H7 (cell line): ENCODE measurements at regions not wholly inside any gene's neighbourhood (a gene's known extent, or its start where the extent isn't known, plus 50 kb on each side); places are given as distances from the start of the nearest gene placed in this dataset.

ENCODE experiments used
- DNase-seq: peaks from one replicate; pipeline ENCODE4 v3.0.0; 2012
- H3K27me3 ChIP-seq: 2 replicates; pipeline ENCODE4 v1.6.0; 2011; ENCODE audit warnings: mild to moderate bottlenecking, low read length; ENCODE audit not compliant: control insufficient read depth, insufficient read depth
- H3K36me3 ChIP-seq: replicated peaks from 2 replicates; pipeline ENCODE4 v1.5.1; 2011; ENCODE audit warnings: low read length; ENCODE audit not compliant: control insufficient read depth, insufficient read depth
- H3K4me3 ChIP-seq: 2 replicates; pipeline ENCODE4 v1.5.1; 2011; ENCODE audit warnings: low read depth, mild to moderate bottlenecking, control low read depth, low read length, moderate library complexity; ENCODE audit not compliant: insufficient read depth

DNA sequence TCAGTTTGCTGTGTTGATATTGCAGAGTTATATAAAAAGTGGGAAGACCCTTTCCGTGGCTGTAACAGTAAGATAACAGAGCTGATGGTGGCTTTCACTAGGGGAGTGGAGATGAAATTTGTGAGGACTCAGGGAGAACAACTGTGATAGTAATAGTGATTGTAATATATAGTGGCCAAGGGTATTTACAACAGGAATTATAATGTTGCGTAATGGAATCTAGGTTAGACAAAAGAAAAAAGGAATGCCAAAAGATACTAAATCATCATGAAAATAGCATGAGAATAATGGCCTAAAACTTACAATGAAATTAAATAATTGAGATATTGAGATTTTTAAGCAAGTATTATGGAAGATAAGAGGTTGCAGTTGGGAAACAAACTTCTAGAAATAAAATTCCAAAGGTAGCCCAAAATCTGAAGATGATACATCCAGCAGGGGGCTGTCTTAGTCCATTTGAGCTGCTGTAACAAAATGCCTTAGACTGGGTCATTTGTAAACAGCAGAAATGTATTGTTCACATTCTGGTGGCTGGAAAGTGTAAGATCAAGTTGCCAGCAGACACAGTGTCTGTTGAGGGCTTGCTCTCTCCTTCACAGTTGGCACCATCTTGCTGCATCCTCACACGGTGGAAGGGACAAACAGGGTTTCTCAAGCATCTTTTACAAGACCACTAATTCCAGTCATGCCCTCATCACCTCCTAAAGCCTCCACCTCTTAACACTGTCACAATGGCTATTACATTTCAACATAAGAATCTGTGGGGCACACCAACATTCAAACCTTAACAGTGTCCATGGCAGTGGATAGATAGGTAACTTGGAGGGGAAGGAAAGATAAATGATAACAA is 711.2 kb downstream of the MRPL39 start:
- no peak for DNase-seq
- no peak overlapping the region for H3K4me3 ChIP-seq
- H3K36me3 ChIP-seq, result no peaks in the 10 kb centered on the region
- no peaks in the 10 kb centered on the region for H3K27me3 ChIP-seq

- H3K4me3 ChIP-seq, result no peak overlapping the region
- H3K27me3 ChIP-seq, result no peaks in the 10 kb centered on the region
- no peaks in the 10 kb centered on the region for H3K36me3 ChIP-seq
- no peak for DNase-seq
These were observed 713.0 kb downstream of the MRPL39 start for GRCh38 chr21:24894324-24894723.

- no peak for DNase-seq
- H3K36me3 ChIP-seq, result no peaks in the 10 kb centered on the region
- H3K4me3 ChIP-seq, result no peak overlapping the region
- H3K27me3 ChIP-seq, result no peaks in the 10 kb centered on the region
These were observed 717.3 kb downstream of the MRPL39 start for GRCh38 chr21:24890021-24890420.

- Histone ChIP-seq H3K27me3 (no peaks in the 10 kb centered on the region), H3K36me3 (no peaks in the 10 kb centered on the region), H3K4me3 (no peak overlapping the region)
- no peak for DNase-seq
These were observed 725.8 kb downstream of the MRPL39 start for GRCh38 chr21:24881506-24881905.

- no peaks in the 10 kb centered on the region for H3K27me3 ChIP-seq
- no peaks in the 10 kb centered on the region for H3K36me3 ChIP-seq
- H3K4me3 ChIP-seq, result no peak overlapping the region
- no peak for DNase-seq
These were observed 736.6 kb downstream of the MRPL39 start for GRCh38 chr21:24870633-24871032.

GRCh38 chr21:24869862-24870261 is 737.4 kb downstream of the MRPL39 start:
- H3K27me3 ChIP-seq, result no peaks in the 10 kb centered on the region
- no peaks in the 10 kb centered on the region for H3K36me3 ChIP-seq
- no peak for DNase-seq
- H3K4me3 ChIP-seq, result no peak overlapping the region

- DNase-seq, result no peak
- Histone ChIP-seq H3K4me3 (no peak overlapping the region), H3K36me3 (no peaks in the 10 kb centered on the region), H3K27me3 (no peaks in the 10 kb centered on the region)
These were observed 739.2 kb downstream of the MRPL39 start for GRCh38 chr21:24868117-24868516.

DNA sequence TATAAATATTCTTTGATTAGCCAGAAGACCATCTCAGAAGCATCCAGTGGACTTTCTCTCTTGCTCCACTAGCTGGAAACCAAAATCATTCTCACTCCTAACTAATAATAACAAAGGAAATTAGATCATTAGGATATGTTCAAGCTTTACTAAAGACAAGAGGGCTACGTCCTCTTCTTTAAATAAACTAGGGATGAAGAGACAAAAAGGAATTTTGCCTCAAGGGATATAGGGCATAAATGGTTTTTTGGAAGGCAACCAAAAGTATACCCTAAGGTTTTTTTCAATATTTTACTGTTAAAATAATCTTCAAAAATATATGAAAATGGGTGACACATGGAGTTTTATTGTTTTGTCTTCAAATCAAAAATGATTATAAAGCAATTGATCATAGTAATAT is 745.8 kb downstream of the MRPL39 start:
- Histone ChIP-seq H3K4me3 (no peak overlapping the region), H3K27me3 (no peaks in the 10 kb centered on the region), H3K36me3 (no peaks in the 10 kb centered on the region)
- no peak for DNase-seq

DNA sequence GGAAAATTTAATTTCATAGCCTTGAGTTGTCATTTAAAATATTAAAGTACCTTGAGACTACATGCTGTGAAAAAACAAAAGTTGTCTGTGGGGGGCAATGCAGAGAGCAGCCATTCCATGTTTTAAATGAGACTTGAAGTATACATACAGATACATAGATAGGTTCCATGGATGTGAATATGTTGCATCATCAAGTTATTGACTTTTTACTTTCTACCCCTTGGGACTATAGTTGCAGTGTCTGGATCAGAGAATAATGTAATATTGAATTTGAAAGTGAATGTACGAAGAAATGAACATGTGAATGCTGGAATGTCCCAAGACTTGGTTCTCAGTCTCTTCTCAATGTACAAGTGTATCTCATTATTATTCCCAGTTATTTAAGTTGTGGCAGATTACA is 751.0 kb downstream of the MRPL39 start:
- H3K27me3 ChIP-seq, result no peaks in the 10 kb centered on the region
- DNase-seq, result no peak
- H3K4me3 ChIP-seq, result no peak overlapping the region
- H3K36me3 ChIP-seq, result no peaks in the 10 kb centered on the region

DNA sequence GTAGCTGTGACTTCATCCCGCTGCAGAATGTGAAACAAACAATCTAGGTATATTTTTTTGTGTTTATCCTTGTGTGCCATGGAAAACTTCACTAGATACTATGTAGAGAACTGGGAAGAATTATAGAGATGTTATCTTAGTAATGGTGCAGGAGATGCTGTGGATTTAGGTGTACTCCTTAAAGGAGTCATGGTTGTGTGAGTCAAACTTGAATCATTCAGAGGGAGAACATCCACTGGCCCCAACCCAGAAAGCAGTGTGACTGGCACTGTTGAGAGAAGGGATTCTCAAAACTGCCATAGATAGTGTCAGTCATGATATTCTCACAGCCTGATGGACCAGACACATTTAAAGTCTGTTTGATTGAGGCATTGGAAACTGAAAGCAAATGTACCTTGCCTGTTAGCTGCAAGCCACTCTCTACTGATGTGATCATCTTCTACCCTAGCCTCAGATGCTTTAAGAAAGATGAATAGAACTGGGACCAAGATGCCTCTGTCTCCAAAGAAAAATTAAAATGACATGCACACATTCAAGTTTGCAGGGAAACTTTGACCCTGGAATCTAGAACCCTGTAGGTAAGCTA is 754.6 kb downstream of the MRPL39 start:
- Histone ChIP-seq H3K27me3 (no peaks in the 10 kb centered on the region), H3K4me3 (no peak overlapping the region), H3K36me3 (no peaks in the 10 kb centered on the region)
- no peak for DNase-seq

GRCh38 chr21:24850121-24850520 is 757.2 kb downstream of the MRPL39 start:
- Histone ChIP-seq H3K36me3 (no peaks in the 10 kb centered on the region), H3K4me3 (no peak overlapping the region), H3K27me3 (no peaks in the 10 kb centered on the region)
- DNase-seq, result no peak

DNA sequence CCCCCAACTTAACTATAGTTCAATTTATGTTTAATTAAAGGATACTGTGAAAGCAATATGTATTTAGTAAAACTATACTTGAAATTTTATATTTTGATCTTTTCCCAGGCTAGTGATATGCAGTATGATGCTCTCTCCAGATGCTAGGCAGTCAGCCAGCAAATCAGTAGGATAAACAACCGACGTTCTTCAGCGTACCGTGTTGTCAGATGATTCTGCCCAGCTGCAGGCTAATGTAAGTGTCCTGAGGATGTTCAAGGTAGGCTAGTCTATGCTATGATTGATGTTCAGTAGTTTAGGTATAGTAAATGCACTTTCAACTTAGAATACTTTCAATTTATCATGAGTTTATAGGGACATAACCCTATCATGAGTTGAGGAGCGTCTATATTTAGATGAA is 762.6 kb downstream of the MRPL39 start:
- Histone ChIP-seq H3K36me3 (no peaks in the 10 kb centered on the region), H3K4me3 (no peak overlapping the region), H3K27me3 (no peaks in the 10 kb centered on the region)
- DNase-seq, result no peak

- Histone ChIP-seq H3K4me3 (no peak overlapping the region), H3K27me3 (no peaks in the 10 kb centered on the region), H3K36me3 (no peaks in the 10 kb centered on the region)
- DNase-seq, result peak; percentile 18
These were observed 767.0 kb downstream of the MRPL39 start for GRCh38 chr21:24840287-24840686.

DNA sequence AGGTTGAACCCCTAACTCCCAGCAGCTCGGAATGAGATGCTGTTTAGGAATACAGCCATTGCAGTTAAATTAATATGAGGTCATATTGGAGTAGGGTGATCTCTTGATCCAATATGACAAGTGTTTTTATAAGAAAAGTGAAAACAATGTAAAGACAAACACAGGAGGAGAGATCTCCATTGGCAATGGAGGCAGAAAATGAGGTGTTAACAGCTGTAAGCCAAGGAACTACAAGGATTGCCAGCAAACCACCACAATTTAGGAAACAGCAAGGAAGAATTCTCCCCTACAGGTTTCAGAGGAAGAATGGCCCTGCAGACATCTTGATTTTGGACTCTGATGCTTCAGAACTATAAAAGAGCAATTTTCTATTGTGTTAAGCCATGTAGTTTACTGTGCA is 774.3 kb downstream of the MRPL39 start:
- no peak for DNase-seq
- Histone ChIP-seq H3K27me3 (no peaks in the 10 kb centered on the region), H3K4me3 (no peak overlapping the region), H3K36me3 (no peaks in the 10 kb centered on the region)

DNA sequence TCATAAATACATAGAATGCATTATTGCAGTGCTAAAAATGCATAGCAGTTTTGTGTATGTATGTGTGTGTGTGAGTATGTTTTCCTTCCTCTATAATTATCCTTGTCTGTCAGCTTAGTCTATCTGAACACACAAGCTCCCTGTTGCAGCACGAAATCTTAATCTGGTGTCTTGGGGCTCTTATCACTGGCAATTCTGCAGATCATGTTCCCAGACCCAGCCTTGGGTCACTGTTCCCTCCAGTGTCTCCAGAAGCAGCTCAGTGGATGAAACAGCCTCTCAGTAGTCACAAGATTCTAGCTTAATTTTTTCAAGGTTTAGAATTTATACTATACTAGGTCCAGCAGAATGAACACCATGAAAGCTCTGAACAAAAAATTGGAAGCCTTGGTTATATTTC is 777.9 kb downstream of the MRPL39 start:
- Histone ChIP-seq H3K36me3 (no peaks in the 10 kb centered on the region), H3K4me3 (no peak overlapping the region), H3K27me3 (no peaks in the 10 kb centered on the region)
- no peak for DNase-seq
